ENCODE measurements at regions not wholly inside any gene's neighbourhood (a gene's known extent, or its start where the extent isn't known, plus 50 kb on each side); places are given as distances from the start of the nearest gene placed in this dataset.

- Histone ChIP-seq H3K36me3 (replicated peaks in 1 of 2; ENCODE audit: insufficient read depth in 1 of 2, low read depth in 2 of 2) (no peaks in the 10 kb centered on the region), H3K27me3 (no peaks in the 10 kb centered on the region), H3K4me1 (no peaks in the 10 kb centered on the region), H3K27ac (no peak overlapping the region), H3K4me3 (no peak overlapping the region), H3K9me3 (peaks cover 0 to 13% (median 0%) of the 10 kb centered on the region in 3 donors)
- no peak for TF ChIP-seq CTCF (IDR thresholded peaks at IDR 0.05)
- TF ChIP-seq POLR2A (IDR thresholded peaks at IDR 0.05): no peak
- 66 to 84% methylated on average over 4 of the region's 4 CpGs for whole genome bisulfite sequencing, 2 donors
- ATAC-seq (no peak), DNase-seq (no peak)
- intact Hi-C loops (cut with DNase I): no loop called here
Observed at GRCh38 chr15:93820566-93820965, 410.8 kb upstream of the MCTP2 start.

GRCh38 chr15:93819826-93820225, 411.5 kb upstream of the MCTP2 start:
- Histone ChIP-seq H3K4me1 (no peaks in the 10 kb centered on the region), H3K27ac (no peak overlapping the region), H3K4me3 (no peak overlapping the region), H3K9me3 (peaks cover 0 to 13% (median 0%) of the 10 kb centered on the region in 3 donors), H3K27me3 (no peaks in the 10 kb centered on the region), H3K36me3 (replicated peaks in 1 of 2; ENCODE audit: insufficient read depth in 1 of 2, low read depth in 2 of 2) (no peaks in the 10 kb centered on the region)
- no peak for DNase-seq
- WGBS, 2 donors: 71 to 74% methylated on average over 4 of the region's 4 CpGs
- intact Hi-C loops (cut with DNase I): no loop called here
- ATAC-seq: no peak
- no peak for TF ChIP-seq CTCF (IDR thresholded peaks at IDR 0.05)
- no peak for TF ChIP-seq POLR2A (IDR thresholded peaks at IDR 0.05)

GRCh38 chr15:93816815-93817214, 414.5 kb upstream of the MCTP2 start:
- ATAC-seq: no peak
- no peak overlapping the region for H3K4me3 ChIP-seq
- H3K4me1 ChIP-seq: no peaks in the 10 kb centered on the region
- TF ChIP-seq POLR2A (IDR thresholded peaks at IDR 0.05) (no peak), CTCF (IDR thresholded peaks at IDR 0.05) (no peak)
- H3K9me3 ChIP-seq: peaks cover 0 to 13% (median 0%) of the 10 kb centered on the region in 3 donors
- intact Hi-C loops (cut with DNase I): no loop called here
- H3K27me3 ChIP-seq: no peaks in the 10 kb centered on the region
- DNase-seq: no peak
- no peak overlapping the region for H3K27ac ChIP-seq
- H3K36me3 ChIP-seq (replicated peaks in 1 of 2; ENCODE audit: insufficient read depth in 1 of 2, low read depth in 2 of 2): no peaks in the 10 kb centered on the region

GRCh38 chr15:93811305-93811704, 420.1 kb upstream of the MCTP2 start:
- no peak for ATAC-seq
- Histone ChIP-seq H3K36me3 (replicated peaks in 1 of 2; ENCODE audit: insufficient read depth in 1 of 2, low read depth in 2 of 2) (no peaks in the 10 kb centered on the region), H3K9me3 (no peaks in the 10 kb centered on the region), H3K27ac (no peak overlapping the region), H3K27me3 (no peaks in the 10 kb centered on the region), H3K4me3 (no peak overlapping the region), H3K4me1 (no peaks in the 10 kb centered on the region)
- WGBS, 2 donors: 46 to 56% methylated on average over 4 to 5 of the region's 5 CpGs
- intact Hi-C loops (cut with DNase I): no loop called here
- no peak for DNase-seq
- no peak for TF ChIP-seq CTCF (IDR thresholded peaks at IDR 0.05)
- no peak for TF ChIP-seq POLR2A (IDR thresholded peaks at IDR 0.05)

GRCh38 chr15:93809516-93809915, 421.8 kb upstream of the MCTP2 start:
- no peaks in the 10 kb centered on the region for H3K27me3 ChIP-seq
- no peak overlapping the region for H3K4me3 ChIP-seq
- TF ChIP-seq POLR2A (IDR thresholded peaks at IDR 0.05): no peak
- TF ChIP-seq CTCF (IDR thresholded peaks at IDR 0.05): no peak
- ATAC-seq (no peak), DNase-seq (no peak)
- WGBS, 2 donors: 70 to 76% methylated on average over 3 of the region's 3 CpGs
- intact Hi-C loops (cut with DNase I): no loop called here
- no peak overlapping the region for H3K27ac ChIP-seq
- no peaks in the 10 kb centered on the region for H3K9me3 ChIP-seq
- H3K4me1 ChIP-seq: no peaks in the 10 kb centered on the region
- no peaks in the 10 kb centered on the region for H3K36me3 ChIP-seq (replicated peaks in 1 of 2; ENCODE audit: insufficient read depth in 1 of 2, low read depth in 2 of 2)
